ENCODE measurements at regions not wholly inside any gene's neighbourhood (a gene's known extent, or its start where the extent isn't known, plus 50 kb on each side); places are given as distances from the start of the nearest gene placed in this dataset.

DNA sequence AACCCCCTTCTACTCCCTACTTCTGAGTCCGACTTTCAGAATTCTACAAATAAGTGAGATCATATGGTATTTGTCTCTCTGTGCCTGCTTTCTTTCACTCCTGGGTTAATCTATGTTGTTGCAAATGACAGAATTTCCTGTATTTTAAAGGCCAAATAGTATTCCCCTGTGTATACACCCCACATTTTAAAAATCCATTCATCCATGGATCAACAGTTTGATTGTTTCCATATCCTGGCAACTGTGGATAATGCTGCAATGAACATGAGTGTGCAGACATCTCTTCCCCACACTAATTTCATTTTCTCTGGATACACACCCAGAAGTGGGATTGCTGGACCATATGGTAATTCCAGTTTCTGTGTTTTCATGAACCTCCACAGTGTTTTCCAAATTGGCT is 225.8 kb upstream of the TCERG1L start:
- TF ChIP-seq, protein P1, sequence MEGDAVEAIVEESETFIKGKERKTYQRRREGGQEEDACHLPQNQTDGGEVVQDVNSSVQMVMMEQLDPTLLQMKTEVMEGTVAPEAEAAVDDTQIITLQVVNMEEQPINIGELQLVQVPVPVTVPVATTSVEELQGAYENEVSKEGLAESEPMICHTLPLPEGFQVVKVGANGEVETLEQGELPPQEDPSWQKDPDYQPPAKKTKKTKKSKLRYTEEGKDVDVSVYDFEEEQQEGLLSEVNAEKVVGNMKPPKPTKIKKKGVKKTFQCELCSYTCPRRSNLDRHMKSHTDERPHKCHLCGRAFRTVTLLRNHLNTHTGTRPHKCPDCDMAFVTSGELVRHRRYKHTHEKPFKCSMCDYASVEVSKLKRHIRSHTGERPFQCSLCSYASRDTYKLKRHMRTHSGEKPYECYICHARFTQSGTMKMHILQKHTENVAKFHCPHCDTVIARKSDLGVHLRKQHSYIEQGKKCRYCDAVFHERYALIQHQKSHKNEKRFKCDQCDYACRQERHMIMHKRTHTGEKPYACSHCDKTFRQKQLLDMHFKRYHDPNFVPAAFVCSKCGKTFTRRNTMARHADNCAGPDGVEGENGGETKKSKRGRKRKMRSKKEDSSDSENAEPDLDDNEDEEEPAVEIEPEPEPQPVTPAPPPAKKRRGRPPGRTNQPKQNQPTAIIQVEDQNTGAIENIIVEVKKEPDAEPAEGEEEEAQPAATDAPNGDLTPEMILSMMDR (IDR thresholded peaks at IDR 0.05) = no peak
- intact Hi-C loops (cut with DNase I; ENCODE audit: low total_unique reads) = no loop called here
- Histone ChIP-seq H3K36me3 (no peaks in the 10 kb centered on the region), H3K4me3 (no peak overlapping the region), H3K9me3 (no peaks in the 10 kb centered on the region), H3K4me1 (no peaks in the 10 kb centered on the region), H3K27me3 (peaks cover 0 to 6% of the 10 kb centered on the region in 2 donors), H3K27ac (no peak overlapping the region)
- no peak for DNase-seq

DNA sequence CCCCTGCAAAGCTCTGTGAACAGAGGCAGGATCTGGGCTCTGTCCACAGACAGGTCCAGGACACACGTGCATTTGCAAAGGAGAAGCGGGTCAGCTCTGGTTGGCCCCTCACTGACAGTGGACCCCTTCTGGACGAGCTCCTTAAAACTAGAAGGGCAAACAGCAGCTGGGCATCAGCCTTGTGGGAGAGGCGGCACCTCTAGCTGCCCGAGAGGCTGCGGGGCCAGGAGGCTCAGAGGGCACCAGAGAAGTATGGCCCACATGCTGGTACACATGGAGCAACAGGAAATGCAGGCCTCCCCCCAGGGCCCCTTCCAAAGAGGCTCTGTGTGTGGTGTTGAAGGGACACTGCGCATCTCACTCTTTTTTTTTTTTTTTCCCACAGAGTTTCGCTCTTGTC is 233.0 kb upstream of the TCERG1L start:
- Histone ChIP-seq H3K36me3 (no peaks in the 10 kb centered on the region), H3K4me3 (no peak overlapping the region), H3K27ac (no peak overlapping the region), H3K9me3 (no peaks in the 10 kb centered on the region), H3K27me3 (peaks cover 0 to 9% of the 10 kb centered on the region in 2 donors), H3K4me1 (no peaks in the 10 kb centered on the region)
- intact Hi-C loops (cut with DNase I; ENCODE audit: low total_unique reads) = no loop called here
- TF ChIP-seq, protein P1 (IDR thresholded peaks at IDR 0.05) = no peak
- no peak for DNase-seq

DNA sequence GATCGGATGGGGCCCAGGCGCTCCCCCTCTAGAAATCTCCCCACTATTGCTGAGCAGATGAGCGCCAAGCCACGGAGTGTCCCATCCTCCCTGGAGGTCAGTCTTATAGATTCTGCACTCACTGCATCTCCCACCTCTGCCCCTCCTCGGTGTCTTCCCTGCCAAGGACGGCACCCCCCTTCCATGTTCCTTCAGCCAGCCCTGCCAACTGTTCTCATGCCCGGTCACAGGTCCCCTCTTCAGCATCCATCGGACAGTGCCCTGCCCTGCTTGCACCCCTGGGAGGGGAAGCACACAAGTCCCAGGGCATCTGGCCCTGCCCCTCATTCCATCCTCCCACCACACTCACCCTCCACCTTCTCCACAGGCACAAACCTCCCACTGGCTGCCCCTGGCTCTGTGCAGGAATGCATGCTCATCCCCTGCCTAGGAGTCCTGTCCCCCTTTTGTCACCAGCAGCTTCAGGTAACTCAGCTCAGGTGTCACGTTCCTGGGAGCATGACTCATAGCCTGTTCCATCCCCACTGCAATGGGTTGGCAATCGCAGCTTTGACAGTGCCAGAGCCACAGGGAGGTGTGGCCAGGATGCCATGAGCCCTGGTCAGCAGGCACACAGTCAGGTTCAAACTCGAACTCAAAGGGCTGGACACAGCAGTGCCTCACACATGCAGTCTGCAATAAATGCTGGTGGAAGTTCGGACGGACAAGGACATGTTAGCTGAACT is 234.7 kb upstream of the TCERG1L start:
- Histone ChIP-seq H3K27ac (no peak overlapping the region), H3K36me3 (no peaks in the 10 kb centered on the region), H3K9me3 (no peaks in the 10 kb centered on the region), H3K27me3 (peaks cover 0 to 9% of the 10 kb centered on the region in 2 donors), H3K4me3 (no peak overlapping the region), H3K4me1 (no peaks in the 10 kb centered on the region)
- no peak for DNase-seq
- TF ChIP-seq, protein P1 (IDR thresholded peaks at IDR 0.05) = no peak
- intact Hi-C loops (cut with DNase I; ENCODE audit: low total_unique reads) = no loop called here

DNA sequence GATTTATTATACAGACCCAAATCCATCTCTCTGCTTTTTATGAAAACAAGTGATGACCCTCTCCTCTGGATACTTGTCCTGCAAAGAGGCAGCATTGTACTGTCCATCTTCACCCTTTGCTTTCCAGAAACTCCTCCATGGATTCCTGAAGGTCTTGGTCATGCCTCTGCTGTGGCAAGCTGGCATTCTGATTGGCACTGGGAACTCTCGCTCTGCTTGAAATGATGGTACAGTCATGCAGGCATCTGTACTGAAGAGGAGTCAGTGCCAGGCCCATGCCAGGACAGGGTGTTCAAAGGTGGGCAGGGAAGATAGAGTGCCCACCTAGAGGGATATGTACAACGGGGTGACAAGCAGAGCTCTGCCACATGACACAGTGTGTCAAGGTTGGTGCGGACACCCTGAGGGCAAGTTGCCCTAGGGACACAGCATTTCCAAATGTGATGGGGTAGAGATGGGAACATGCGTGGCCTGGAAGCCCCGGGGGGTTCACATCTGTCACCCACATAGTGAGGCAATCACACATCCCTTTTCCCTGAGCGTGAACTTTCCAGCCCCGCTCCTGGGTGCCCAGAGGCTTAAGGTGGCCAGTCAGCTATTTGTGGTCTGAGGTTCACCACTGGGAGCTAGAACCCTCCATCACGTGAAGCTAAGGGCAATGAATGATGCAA is 235.7 kb upstream of the TCERG1L start:
- no peak overlapping the region for H3K4me3 ChIP-seq
- H3K27me3 ChIP-seq = peaks cover 0 to 3% of the 10 kb centered on the region in 2 donors
- H3K9me3 ChIP-seq = no peaks in the 10 kb centered on the region
- no peaks in the 10 kb centered on the region for H3K4me1 ChIP-seq
- no peaks in the 10 kb centered on the region for H3K36me3 ChIP-seq
- no peak for DNase-seq
- TF ChIP-seq, protein P1 (IDR thresholded peaks at IDR 0.05) = no peak
- H3K27ac ChIP-seq = no peak overlapping the region
- intact Hi-C loops (cut with DNase I; ENCODE audit: low total_unique reads) = no loop called here

DNA sequence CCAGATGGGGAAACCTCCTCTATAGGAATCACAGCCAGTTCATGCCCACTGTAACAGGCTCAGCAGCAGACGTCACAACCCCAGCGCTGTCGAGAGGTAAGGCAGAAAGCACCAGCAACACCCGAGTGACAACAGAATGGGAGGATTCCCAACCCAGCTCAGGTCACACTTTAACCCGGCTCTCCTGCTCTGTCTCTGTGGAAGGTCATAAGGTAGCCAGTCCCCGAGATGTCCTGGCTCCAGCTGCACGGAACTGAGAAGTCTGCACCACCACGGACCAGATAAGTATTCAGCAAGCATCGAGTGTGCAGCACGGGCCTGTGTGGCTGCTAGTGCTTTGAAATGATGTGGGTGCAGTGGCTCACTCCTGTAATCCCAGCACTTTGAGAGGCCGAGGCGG is 236.7 kb upstream of the TCERG1L start:
- Histone ChIP-seq H3K27me3 (peaks cover 0 to 3% of the 10 kb centered on the region in 2 donors), H3K9me3 (no peaks in the 10 kb centered on the region), H3K27ac (no peak overlapping the region), H3K4me1 (no peaks in the 10 kb centered on the region), H3K36me3 (no peaks in the 10 kb centered on the region), H3K4me3 (no peak overlapping the region)
- TF ChIP-seq, protein P1 (IDR thresholded peaks at IDR 0.05) = no peak
- intact Hi-C loops (cut with DNase I; ENCODE audit: low total_unique reads) = no loop called here
- no peak for DNase-seq

All from tibial artery (tissue), 4 donors.